SK-N-SH treated with all-trans-retinoic acid at 6 μM for 48 hours (cell line): ENCODE measurements at regions not wholly inside any gene's neighbourhood (a gene's known extent, or its start where the extent isn't known, plus 50 kb on each side); places are given as distances from the start of the nearest gene placed in this dataset.

Source experiments
- ATAC-seq: fragments of 200-7000 bp; cut with Tn5 transposase; 3 replicates; pipeline ENCODE4 v1.9.1; 2020; ENCODE audit warnings: mild to moderate bottlenecking, moderate library complexity
- ARNTL ChIP-seq: fragments of 450-650 bp; formaldehyde crosslinking; IDR thresholded peaks from 2 replicates; pipeline ENCODE4 v1.5.0; 2020; ENCODE audit warnings: low read depth, mild to moderate bottlenecking, moderate library complexity, borderline replicate concordance
- BACH2 ChIP-seq: fragments of 250-450 bp; sonication (Bioruptor Pico); IDR thresholded peaks from 2 replicates; pipeline ENCODE4 v1.9.0; 2021; ENCODE audit warnings: mild to moderate bottlenecking, borderline replicate concordance
- CSDC2 ChIP-seq: fragments of 250-450 bp; sonication (Bioruptor Pico); IDR thresholded peaks from 2 replicates; pipeline ENCODE4 v1.5.0; 2020; ENCODE audit warnings: mild to moderate bottlenecking, moderate library complexity
- GLIS3 ChIP-seq: fragments of 250-450 bp; sonication (Bioruptor Pico); IDR thresholded peaks from 2 replicates; pipeline ENCODE4 v1.5.0; 2020; ENCODE audit warnings: mild to moderate bottlenecking, moderate library complexity
- ISL1 ChIP-seq: fragments of 250-450 bp; sonication (Bioruptor Pico); IDR thresholded peaks from 2 replicates; pipeline ENCODE4 v2.1.2; 2022; ENCODE audit warnings: mild to moderate bottlenecking, moderate library complexity
- OSR1 ChIP-seq: fragments of 250-450 bp; sonication (Bioruptor Pico); IDR thresholded peaks from 2 replicates; pipeline ENCODE4 v1.8.0; 2022; ENCODE audit warnings: moderate library complexity, mild to moderate bottlenecking, inconsistent platforms
- PPARA ChIP-seq: fragments of 250-450 bp; sonication (Bioruptor Pico); IDR thresholded peaks from 2 replicates; pipeline ENCODE4 v1.5.0; 2020; ENCODE audit warnings: mild to moderate bottlenecking, borderline replicate concordance
- SNAI2 ChIP-seq: fragments of 250-450 bp; sonication (Bioruptor Pico); IDR thresholded peaks from 2 replicates; pipeline ENCODE4 v1.5.0; 2020; ENCODE audit warnings: mild to moderate bottlenecking, moderate library complexity
- TCF4 ChIP-seq: fragments of 250-450 bp; sonication (Bioruptor Pico); IDR thresholded peaks from 2 replicates; pipeline ENCODE4 v1.8.0; 2021; ENCODE audit warnings: mild to moderate bottlenecking, moderate library complexity, borderline replicate concordance
- TOX ChIP-seq: fragments of 250-450 bp; sonication (Bioruptor Pico); IDR thresholded peaks from 2 replicates; pipeline ENCODE4 v1.8.0; 2021; ENCODE audit warnings: mild to moderate bottlenecking, moderate library complexity, borderline replicate concordance
- ZC3H10 ChIP-seq: fragments of 250-450 bp; sonication (Bioruptor Pico); IDR thresholded peaks from 2 replicates; pipeline ENCODE4 v1.5.1; 2021; ENCODE audit warnings: mild to moderate bottlenecking, moderate library complexity
- ZFP3 ChIP-seq: fragments of 250-450 bp; sonication (Bioruptor Pico); IDR thresholded peaks from 2 replicates; pipeline ENCODE4 v1.5.0; 2020; ENCODE audit warnings: mild to moderate bottlenecking, moderate library complexity
- ZFP30 ChIP-seq: fragments of 450-650 bp; formaldehyde crosslinking; IDR thresholded peaks from 2 replicates; pipeline ENCODE4 v1.5.0; 2022; ENCODE audit warnings: mild to moderate bottlenecking, moderate library complexity
- ZNF565 ChIP-seq: fragments of 450-650 bp; formaldehyde crosslinking; conservative IDR thresholded peaks from 2 replicates; pipeline ENCODE4 v1.5.0; 2020; ENCODE audit warnings: low read depth, mild to moderate bottlenecking, moderate library complexity
- ZNF70 ChIP-seq: fragments of 450-650 bp; formaldehyde crosslinking; IDR thresholded peaks from 2 replicates; pipeline ENCODE4 v1.5.0; 2020; ENCODE audit warnings: mild to moderate bottlenecking, moderate library complexity
- ZNF8 ChIP-seq: fragments of 450-650 bp; formaldehyde crosslinking; IDR thresholded peaks from 2 replicates; pipeline ENCODE4 v1.5.0; 2020; ENCODE audit warnings: mild to moderate bottlenecking, moderate library complexity
- TF ChIP-seq, protein P1 (sequence below): fragments of 250-450 bp; sonication (Bioruptor Pico); IDR thresholded peaks from 2 replicates; pipeline ENCODE4 v1.8.0; 2021; ENCODE audit warnings: low read depth, mild to moderate bottlenecking, moderate library complexity, borderline replicate concordance
- TF ChIP-seq, protein P2 (sequence below): fragments of 250-450 bp; sonication (Bioruptor Pico); IDR thresholded peaks from 2 replicates; pipeline ENCODE4 v1.8.0; 2020; ENCODE audit warnings: mild to moderate bottlenecking, moderate library complexity, borderline replicate concordance
- TF ChIP-seq, protein P3 (sequence below): fragments of 250-450 bp; sonication (Bioruptor Pico); IDR thresholded peaks from 2 replicates; pipeline ENCODE4 v1.5.1; 2020; ENCODE audit warnings: low read depth, mild to moderate bottlenecking, moderate library complexity
- TF ChIP-seq, protein P4 (sequence below): fragments of 250-450 bp; sonication (Bioruptor Pico); IDR thresholded peaks from 2 replicates; pipeline ENCODE4 v1.5.1; 2021; ENCODE audit warnings: mild to moderate bottlenecking, moderate library complexity

DNA sequence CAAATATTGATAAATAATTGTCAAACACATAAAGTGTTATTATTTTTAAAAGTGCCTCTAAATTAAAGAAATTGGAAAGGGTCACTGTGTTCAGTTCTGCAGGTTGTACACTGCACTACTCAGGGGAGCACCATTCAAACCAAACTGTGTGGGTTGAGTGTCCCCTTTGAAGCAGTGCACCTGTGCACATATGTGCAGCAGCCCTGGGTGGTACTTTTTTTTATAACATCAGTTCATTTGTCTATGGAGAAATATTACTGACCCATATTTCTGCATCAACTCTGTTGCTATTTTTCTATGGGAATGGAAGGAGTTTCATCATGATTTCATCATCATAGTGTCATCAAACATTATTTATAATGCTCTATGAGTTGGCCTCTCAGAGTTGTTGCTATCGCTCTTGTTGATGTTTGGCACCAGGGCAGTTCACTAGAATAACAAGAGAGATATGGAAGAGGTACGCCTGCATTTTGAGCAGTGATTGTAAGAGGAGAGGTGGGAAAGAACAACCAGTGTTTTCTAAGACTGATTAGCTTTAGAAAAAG, 457.6 kb downstream of the TFAP2A start:
- no peak for ATAC-seq
- TF ChIP-seq BACH2 (CRISPR knock-in tag) (no peak), OSR1 (no peak), SNAI2 (no peak), ISL1 (CRISPR knock-in tag) (no peak), ZNF70 (CRISPR knock-in tag) (no peak), CSDC2 (CRISPR knock-in tag) (no peak), GLIS3 (no peak), PPARA (CRISPR knock-in tag) (no peak), ARNTL (no peak)
- TF ChIP-seq, protein P1, sequence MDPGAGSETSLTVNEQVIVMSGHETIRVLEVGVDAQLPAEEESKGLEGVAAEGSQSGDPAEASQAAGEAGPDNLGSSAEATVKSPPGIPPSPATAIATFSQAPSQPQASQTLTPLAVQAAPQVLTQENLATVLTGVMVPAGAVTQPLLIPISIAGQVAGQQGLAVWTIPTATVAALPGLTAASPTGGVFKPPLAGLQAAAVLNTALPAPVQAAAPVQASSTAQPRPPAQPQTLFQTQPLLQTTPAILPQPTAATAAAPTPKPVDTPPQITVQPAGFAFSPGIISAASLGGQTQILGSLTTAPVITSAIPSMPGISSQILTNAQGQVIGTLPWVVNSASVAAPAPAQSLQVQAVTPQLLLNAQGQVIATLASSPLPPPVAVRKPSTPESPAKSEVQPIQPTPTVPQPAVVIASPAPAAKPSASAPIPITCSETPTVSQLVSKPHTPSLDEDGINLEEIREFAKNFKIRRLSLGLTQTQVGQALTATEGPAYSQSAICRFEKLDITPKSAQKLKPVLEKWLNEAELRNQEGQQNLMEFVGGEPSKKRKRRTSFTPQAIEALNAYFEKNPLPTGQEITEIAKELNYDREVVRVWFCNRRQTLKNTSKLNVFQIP: no peak
- TF ChIP-seq, protein P2, sequence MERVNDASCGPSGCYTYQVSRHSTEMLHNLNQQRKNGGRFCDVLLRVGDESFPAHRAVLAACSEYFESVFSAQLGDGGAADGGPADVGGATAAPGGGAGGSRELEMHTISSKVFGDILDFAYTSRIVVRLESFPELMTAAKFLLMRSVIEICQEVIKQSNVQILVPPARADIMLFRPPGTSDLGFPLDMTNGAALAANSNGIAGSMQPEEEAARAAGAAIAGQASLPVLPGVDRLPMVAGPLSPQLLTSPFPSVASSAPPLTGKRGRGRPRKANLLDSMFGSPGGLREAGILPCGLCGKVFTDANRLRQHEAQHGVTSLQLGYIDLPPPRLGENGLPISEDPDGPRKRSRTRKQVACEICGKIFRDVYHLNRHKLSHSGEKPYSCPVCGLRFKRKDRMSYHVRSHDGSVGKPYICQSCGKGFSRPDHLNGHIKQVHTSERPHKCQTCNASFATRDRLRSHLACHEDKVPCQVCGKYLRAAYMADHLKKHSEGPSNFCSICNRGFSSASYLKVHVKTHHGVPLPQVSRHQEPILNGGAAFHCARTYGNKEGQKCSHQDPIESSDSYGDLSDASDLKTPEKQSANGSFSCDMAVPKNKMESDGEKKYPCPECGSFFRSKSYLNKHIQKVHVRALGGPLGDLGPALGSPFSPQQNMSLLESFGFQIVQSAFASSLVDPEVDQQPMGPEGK (CRISPR knock-in tag): no peak
- TF ChIP-seq, protein P3, sequence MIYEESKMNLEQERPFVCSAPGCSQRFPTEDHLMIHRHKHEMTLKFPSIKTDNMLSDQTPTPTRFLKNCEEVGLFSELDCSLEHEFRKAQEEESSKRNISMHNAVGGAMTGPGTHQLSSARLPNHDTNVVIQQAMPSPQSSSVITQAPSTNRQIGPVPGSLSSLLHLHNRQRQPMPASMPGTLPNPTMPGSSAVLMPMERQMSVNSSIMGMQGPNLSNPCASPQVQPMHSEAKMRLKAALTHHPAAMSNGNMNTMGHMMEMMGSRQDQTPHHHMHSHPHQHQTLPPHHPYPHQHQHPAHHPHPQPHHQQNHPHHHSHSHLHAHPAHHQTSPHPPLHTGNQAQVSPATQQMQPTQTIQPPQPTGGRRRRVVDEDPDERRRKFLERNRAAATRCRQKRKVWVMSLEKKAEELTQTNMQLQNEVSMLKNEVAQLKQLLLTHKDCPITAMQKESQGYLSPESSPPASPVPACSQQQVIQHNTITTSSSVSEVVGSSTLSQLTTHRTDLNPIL (CRISPR knock-in tag): no peak
- TF ChIP-seq, protein P4, sequence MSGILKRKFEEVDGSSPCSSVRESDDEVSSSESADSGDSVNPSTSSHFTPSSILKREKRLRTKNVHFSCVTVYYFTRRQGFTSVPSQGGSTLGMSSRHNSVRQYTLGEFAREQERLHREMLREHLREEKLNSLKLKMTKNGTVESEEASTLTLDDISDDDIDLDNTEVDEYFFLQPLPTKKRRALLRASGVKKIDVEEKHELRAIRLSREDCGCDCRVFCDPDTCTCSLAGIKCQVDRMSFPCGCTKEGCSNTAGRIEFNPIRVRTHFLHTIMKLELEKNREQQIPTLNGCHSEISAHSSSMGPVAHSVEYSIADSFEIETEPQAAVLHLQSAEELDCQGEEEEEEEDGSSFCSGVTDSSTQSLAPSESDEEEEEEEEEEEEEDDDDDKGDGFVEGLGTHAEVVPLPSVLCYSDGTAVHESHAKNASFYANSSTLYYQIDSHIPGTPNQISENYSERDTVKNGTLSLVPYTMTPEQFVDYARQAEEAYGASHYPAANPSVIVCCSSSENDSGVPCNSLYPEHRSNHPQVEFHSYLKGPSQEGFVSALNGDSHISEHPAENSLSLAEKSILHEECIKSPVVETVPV (CRISPR knock-in tag): no peak

DNA sequence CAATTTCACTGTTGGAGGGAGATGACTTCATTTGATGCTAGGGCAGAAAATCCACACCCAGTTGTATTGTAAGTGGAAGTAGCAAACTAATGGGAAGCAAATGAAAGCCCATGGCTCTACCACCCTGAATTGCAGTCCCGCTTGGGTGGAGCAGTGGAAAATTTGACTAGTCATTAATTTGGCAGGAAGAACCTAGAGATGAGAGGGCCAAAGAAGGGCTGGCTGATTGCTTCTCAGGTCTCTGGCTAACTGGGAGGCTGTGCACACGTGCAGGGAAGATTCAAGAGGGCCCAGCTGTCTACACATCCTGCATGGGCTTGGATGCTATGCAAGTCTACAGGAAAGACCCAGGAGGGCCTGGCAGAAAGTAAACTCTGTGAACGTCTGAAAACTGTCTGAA, 466.2 kb downstream of the TFAP2A start:
- no peak for ATAC-seq
- TF ChIP-seq PPARA (CRISPR knock-in tag): no peak
- TF ChIP-seq OSR1: no peak
- TF ChIP-seq ZFP30 (CRISPR knock-in tag): no peak
- no peak for TF ChIP-seq ZFP3
- TF ChIP-seq ZNF70 (CRISPR knock-in tag): no peak
- TF ChIP-seq ZNF565 (CRISPR knock-in tag): no peak
- TF ChIP-seq SNAI2: no peak
- TF ChIP-seq ZC3H10 (CRISPR knock-in tag): no peak
- no peak for TF ChIP-seq GLIS3
- TF ChIP-seq ARNTL: no peak
- TF ChIP-seq TCF4 (CRISPR knock-in tag): no peak
- TF ChIP-seq, protein P4 (CRISPR knock-in tag): no peak
- TF ChIP-seq TOX (CRISPR knock-in tag): no peak

DNA sequence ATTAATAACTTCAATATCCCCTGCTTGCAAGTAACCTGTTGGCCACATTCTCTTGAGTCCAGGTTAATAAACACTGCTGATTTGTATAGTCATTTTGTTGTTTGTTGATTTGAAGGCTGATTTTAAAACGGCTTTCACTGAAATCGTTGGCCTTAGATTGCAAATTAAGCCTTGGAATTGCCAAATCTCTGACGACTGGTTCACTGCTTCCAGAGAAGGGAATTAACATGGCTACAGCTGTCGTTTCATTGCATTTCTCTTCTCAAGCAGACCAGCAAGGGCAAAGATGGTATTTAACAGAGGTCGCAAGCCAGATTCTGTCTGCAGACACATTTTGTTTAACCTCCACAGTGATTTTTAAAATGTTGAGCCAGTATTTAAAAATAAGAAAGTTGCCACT, 470.9 kb downstream of the TFAP2A start:
- TF ChIP-seq ISL1 (CRISPR knock-in tag) (no peak), ARNTL (no peak), ZNF565 (CRISPR knock-in tag) (no peak), ZNF8 (no peak)
- TF ChIP-seq, protein P4 (CRISPR knock-in tag): no peak
- TF ChIP-seq, protein P3 (CRISPR knock-in tag): no peak
- ATAC-seq: no peak
